GM19452 (cell line): ENCODE measurements at regions not wholly inside any gene's neighbourhood (a gene's known extent, or its start where the extent isn't known, plus 50 kb on each side); places are given as distances from the start of the nearest gene placed in this dataset.
"Not testable (repeated sequence)": the region's sequence is repeated elsewhere in the genome, so short reads cannot be mapped to it uniquely, and the experiment has no call there.

Experiments
- ATAC-seq: cut with Tn5 transposase; IDR thresholded peaks from one replicate; pipeline ENCODE4 v1.9.1; 2021; ENCODE audit not compliant: unreplicated experiment

DNA sequence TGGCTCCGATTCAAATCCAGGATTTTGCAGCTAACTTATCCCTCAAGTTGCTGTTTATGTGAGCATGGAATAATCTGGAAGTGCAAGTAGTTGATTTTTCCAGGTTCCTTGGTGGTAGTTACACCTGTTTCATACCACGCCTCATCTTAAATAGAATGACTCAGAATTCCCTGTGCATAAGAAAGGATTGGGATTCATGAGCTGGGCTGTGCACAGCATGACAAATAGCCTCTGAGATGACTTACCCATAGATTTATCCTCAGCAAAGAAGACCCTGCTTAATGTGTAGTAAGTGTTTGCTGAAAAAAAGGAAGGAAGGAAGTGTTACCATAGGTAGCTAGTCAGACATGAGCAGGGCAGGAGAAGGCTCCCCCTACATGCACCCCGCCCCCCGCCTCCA lies 777.7 kb upstream of the ADGRL3 start:
- no peak for ATAC-seq

DNA sequence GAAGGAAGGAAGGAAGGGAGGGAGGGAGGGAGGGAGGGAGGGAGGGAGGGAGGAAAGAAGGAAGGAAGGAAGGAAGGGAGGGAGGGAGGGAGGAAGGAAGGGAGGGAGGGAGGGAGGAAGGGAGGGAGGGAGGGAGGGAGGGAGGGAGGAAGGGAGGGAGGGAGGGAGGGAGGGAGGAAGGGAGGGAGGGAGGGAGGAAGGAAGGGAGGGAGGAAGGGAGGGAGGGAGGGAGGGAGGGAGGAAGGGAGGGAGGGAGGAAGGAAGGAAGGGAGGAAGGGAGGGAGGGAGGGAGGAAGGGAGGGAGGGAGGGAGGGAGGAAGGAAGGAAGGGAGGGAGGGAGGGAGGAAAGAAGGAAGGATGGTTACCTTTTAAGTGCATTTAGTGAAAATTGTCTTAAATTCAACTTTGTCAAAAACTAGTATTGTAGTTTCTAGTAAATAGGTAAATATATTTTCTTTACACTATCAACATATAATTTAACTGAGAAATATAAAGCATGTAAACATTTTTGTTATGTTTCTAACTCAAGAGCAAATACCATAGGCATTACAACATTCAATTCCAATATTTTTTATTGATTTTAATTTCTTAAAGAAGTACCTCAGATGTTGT lies 776.4 kb upstream of the ADGRL3 start:
- not testable (repeated sequence) for ATAC-seq

DNA sequence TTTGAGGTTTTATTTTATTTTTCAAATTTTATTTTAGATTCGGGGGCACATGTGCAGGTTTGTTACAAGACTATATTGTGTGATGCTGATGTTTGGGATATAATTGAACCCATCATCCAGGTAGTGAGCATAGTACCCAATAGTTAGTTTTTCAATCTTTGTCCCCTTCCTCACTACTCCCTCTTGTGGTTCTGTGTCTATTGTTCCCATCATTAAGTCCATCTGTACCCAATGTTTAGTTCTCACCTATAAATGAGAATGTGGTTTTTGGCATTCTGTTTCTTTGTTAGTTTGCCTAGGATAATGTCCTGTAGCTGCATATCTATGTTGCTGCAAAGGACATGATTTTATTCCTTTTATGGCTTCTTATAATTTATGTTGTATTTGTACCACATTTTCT lies 767.2 kb upstream of the ADGRL3 start:
- no peak for ATAC-seq

DNA sequence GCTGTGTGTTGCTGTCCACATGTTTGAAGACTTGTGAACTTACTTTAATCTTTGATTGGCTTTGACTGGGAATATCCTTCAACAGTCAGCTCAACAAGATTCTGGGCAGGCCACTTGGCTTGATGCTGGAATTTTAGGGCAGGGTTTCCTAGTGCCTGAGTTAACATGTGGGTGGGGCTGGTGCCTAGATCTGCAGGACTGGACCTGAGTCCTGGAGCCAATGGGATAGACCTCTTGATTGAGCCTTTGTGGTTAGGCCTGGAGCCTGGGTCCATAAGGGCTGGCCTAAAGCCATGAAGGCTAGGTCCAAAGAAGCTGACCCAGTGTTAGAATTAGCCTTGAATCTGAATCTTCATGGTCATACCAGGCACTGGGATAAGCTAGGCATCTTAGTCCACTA lies 757.1 kb upstream of the ADGRL3 start:
- ATAC-seq, result no peak

DNA sequence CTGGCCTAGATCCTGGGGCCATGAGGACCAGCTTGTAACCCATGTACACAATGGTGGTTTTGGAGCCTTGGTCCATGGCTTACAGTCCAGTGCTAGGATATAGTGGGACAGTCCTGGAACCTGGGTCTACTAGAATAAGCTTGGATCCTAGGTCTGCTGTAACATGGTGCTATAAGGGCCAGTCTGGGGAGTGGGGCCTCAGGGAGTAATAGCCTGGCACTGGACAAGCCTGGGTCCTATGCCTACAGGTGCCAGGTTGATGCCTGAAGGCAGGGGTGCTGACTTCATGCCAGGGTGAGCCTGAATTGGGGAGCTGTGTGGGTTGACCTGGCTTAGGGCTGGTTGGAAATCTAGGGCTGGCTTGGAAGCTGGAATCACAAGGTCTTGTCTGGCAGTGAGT lies 756.3 kb upstream of the ADGRL3 start:
- no peak for ATAC-seq

DNA sequence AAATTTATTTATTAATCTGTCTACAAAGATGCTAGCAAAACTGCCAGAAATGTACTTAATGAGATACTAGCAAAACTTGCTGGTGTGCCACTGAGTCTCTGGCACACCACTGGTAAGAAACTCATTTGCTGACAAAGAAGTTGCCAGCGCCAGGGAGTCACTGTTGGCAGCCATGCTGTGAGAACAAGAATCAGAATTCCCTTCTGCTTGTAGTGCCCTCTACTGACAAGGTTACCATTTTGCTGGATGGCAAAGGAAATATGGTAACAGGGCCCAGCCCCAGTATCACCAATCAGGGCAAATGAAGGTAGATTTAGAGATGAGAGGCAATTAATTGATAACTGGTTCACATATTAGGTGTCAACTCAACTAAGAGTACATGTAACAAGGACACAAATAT lies 750.1 kb upstream of the ADGRL3 start:
- ATAC-seq, result no peak

DNA sequence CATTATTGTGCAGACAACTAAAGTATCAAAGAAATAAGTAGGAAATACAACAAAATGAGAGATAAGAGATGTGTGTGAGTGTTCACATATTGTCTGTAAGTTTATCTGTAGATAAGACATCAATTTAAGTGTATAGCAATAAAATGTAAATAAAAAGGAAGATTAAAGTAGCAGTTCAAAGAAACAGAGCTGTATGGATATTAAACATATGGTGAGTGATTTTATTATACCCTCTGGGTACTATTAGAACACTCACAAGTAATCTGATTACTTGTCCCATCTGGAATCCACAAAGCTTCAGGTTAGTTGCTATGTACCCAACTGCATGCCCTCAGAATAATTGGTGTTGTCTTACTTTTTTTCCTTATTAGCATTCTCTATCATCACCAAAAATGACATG lies 747.9 kb upstream of the ADGRL3 start:
- no peak for ATAC-seq

DNA sequence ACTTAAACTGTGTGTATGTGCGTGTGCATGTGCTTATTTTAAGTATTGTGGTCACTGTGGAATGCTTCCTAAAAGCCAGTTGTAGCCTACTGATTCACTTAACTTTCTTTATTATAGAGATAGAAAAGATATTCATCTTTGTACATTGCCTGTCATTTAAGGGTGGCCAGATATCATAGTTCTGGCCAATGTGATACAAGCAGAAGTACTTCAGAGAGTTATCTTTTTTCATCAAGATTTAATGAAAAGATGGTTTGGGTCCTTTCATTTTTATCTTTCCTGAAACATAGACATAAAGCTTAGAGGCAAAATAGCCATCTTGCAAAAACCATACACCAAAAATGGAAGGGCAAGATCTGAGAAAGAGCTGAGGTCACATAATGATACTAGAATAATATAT lies 744.7 kb upstream of the ADGRL3 start:
- no peak for ATAC-seq

DNA sequence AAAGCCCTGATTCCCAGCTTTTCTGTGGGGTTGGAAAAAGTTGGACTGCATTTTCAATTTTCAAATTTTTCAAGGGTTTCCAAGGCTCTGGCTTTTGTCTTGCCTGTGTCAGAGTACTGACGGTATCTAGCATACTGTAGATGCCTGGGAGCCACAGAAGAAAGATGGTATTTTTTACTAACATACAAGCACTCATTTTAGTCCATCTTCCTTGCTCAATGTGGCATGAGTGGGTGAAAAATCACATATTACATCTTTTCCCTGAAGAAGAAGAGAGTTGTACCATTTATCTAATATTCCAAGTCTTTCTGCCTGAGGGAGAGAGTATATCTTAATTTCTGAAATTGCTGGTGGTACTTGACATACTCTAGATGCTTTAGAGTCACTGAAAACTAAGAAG lies 738.6 kb upstream of the ADGRL3 start:
- ATAC-seq, result no peak

DNA sequence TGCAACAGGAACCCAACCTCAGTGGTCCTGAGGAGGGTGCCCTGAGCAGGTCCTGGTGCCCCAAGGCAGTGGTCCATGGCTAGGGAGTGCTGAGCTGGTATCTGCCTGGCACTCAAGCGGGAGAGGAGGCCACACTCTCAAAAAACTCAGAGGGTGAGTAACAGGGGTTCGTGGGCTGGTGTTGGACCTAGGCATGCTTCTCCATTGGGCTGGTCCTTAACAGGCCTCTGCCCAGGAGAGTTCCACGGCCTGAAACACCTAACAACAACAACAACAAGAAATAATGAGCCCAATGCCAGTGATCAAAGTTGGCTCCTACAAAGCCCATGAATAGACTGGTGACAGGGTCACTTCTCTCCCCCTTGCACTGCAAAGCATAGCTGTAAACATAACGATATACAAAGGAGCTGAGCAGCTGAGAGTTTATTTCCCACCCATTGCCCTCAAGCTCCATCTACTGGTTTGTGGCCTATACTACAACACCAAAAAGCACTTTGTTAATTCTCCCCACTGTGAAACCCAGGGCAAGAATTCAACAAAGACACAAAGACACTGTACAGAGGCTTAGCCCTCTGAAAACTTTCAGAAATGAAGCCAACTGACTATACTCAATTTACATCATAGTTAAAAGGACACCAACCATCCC lies 736.1 kb upstream of the ADGRL3 start:
- no peak for ATAC-seq

DNA sequence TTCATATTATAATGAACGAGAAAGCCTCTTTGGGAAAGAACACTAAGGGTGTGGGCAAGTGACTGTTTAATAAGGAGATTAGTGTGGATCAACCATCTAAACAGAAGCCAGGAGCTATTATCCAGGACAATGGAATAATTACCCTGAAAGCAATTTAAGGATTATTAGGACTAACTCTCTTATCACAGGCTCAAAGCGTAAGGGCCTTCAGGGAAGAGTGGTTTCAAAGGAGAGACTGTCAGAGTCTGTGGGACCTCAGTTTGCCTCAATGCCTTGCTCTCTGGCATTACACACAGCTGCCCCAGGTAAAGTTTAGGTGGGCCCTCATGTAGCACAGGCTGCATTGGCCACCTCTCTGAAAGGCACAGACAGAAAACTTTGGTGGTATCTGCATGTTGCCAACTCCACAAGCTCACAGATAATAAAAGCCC lies 717.2 kb upstream of the ADGRL3 start:
- ATAC-seq, result no peak

DNA sequence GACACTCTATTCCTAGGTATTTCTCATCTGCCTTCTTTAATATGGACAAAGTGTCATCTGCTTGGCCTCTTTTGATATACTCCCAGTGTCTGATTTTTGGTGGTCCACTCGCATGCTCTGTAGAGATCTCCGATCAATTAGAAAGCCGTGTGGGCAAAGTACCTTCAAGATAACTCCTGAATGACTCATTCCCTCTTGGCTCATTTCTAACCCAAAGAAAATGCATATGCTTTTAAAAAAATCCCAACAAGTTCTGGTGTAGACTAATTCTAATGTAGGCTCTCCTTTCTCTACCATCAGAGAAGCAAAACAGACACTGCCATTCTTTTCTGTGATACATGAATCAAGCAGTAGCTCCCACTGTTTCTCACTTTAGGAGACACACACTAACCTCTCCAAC lies 714.9 kb upstream of the ADGRL3 start:
- no peak for ATAC-seq

DNA sequence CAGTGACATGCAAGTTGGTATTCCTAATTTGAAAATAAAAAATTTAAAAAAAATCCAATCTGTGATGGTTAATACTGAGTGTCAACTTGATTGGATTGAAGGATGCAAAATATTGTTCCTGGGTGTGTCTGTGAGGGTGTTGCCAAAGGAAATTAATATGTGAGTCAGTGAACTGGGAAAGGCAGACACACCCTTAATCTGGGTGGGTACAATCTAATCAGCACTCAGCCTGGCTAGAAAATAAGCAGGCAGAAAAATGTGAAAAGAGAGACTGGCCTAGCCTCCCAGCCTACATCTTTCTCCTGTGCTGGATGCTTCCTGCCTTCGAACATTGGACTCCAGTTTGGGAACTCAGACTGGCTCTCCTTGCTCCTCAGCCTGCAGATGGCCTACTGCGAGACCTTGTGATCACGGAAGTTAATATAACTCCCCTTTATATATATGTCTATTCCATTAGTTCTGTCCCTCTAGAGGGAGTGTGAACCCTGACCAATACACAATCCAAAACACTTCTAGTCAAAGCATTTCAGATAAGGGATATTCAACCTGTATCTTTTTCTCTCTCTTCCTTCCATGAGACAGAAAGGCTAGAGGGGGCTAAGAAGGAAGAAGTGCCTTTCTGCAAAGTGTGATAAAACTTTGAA lies 712.9 kb upstream of the ADGRL3 start:
- ATAC-seq, result not testable (repeated sequence)

DNA sequence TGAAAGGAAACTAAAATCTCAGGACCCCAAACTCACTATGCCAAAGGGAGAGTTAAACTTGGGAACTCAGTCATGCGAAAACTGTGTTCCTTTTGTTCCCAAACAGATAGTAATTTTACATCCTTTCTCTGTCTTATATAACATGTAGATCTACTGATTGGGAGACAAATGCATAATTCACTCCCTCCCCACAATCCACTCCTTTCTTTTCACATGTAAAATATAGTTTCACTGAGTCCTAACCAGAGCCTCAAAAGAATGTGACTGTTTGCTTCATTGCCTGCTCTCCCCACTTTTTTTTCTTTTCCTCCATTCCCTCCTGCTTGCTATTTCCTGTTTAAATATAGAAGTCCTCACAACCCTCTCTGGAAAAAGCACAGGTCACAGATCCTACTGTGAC lies 699.3 kb upstream of the ADGRL3 start:
- ATAC-seq, result no peak

DNA sequence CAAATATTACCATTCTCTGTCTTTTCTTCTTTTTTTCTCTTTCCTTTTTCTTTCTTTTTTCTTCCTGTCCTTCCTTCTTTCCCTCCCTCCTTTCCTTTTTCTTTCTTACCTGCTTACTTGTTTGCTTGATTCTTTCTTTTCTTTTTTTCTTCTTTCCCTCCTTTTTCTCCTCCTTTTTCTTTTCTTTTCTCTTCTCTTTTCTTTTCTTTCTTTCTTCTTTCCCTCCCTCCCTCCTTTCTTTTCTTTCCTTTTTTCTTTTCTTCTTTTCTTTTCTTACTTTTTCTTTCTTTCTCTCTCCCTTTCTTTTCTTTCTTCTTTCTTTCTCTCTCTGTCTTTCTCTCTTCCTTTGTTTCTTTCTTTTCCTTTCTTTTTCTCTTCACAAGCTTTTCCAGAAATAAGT lies 697.4 kb upstream of the ADGRL3 start:
- no peak for ATAC-seq

DNA sequence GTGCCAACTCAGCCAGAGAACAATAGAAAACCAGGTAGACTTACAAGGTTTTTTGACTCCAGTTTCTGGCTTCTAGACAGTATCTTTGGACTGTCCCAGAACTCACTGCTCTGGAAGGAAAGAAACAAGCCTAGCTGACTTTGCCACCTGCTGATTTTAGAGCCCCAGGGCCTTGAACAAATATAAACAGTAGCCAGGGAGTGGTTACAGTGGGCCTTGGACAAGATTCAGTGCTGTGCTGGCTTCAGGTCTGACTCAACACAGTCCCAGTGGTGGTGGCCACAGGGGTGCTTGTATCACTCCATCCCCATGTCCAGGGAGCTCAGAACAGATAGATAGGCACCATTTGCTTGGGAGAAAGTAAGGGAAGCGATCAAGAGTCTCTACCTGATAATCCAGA lies 694.1 kb upstream of the ADGRL3 start:
- ATAC-seq, result no peak

DNA sequence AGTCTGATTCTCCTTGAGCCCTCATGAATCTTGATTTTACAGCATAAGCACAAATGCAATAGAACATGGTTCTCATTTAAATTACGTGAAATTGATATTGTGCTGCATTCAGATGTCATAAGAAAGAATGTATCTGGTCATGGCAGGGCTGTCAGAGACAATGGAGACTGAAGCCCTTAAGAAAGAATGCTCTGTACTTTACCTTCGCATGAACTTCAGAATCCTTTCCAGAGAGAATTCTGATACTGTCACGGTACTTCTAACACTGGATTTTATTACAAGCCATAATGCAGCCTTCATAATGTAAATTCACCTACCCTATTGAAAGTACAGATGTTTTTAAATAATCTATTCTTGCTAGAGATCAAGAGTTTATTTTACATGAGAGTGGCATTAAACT lies 677.9 kb upstream of the ADGRL3 start:
- no peak for ATAC-seq

DNA sequence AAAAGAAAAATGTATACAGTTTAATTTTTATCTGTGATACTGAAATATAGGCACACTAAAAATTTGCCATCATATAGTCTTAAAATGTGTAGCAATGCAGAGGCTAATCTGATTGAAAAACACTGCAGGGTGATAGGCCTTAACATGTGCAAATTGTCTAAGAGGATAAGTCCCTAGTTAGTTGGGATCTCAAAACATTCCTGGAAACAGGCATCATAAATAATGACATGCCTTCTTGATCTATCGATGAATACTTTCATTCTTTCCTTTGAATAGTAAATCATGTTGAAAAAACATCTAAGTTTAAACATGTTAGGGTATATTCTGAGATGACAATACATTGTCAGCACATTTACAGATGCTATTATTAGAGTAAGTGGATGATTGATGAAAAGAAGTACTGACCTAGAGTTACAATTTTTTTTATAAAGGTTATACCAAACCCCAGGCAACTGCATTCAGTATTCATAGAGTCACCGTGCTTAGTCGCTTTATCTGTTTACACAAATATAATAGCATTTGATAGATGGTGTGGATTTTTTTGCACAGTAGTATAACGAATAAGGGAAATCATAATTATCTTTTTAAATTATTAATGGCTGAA lies 668.2 kb upstream of the ADGRL3 start:
- ATAC-seq, result no peak

DNA sequence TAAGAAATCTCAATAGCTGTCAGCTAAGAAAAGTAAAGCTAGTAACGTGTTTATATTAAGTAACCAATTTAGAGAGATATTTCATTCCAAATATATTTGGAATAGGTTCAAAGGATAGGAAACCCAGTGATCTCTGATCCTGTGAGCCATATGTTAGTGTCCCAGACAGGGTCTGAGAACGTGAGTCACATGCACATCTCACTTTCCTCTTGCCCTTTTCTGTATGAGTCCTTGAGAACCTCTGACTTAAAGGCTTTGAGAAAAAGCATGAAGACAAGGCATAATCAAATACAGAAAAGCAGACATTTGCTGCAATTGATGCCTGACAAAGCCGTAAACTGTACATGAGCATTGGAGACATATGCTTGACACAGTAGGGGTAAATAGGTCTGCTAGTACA lies 655.1 kb upstream of the ADGRL3 start:
- no peak for ATAC-seq

DNA sequence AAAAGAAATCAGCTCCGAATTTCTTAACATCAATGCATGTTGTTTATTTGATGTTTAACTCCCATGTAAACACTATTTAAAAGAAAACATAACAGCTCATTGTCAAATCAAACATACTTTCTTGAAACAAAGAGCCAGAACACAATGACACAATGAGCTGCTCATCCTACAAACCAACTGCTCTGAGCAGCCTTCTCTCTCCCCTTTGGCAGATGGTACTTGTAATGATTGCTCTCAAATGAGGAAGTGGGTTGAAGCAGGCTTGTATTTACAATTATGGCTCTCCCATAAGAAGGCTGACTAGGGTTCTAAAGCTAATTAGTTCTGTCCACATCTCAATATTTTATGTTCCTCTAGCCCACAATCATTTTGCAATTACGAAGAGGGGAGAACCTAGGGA lies 637.8 kb upstream of the ADGRL3 start:
- ATAC-seq, result no peak

DNA sequence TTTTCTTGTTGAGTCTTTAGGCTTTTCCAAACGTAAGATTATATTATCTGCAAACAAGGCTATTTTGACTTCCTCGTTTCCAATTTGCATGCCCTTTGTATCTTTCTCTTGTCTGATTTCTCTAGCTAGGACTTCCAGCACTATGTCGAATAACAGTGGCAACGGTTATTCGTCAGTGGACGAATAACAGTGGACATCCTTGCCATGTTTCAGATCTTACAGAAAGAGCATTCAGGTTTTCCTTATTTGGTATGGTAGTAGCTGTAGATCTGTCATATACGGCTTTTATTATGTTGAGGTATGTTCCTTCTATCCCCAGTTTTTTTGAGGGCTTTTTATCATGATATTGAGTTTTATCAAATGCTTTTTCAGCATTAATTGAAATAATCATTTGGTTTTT lies 634.6 kb upstream of the ADGRL3 start:
- no peak for ATAC-seq

DNA sequence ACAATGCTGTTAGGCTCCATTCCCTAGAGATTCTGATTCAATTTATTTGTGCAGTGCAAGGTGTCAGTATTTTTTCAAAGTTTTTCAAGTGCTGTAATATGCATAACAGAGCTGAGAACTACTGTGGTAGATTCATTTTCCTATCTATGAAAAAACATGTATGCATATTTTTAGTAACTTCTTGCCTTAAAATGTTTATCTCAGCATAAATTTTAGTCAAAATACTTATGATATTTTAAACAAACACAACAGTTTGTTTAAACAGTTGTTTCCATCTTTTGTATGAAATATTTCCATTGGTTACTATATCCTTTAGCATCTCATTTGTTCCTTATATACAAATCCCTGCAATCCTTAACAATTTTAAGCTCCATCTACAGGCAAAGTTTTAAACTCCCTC lies 624.8 kb upstream of the ADGRL3 start:
- ATAC-seq, result no peak
